GM10266 (cell line): ENCODE measurements at regions not wholly inside any gene's neighbourhood (a gene's known extent, or its start where the extent isn't known, plus 50 kb on each side); places are given as distances from the start of the nearest gene placed in this dataset.

Source experiments
- DNase-seq: peaks from one replicate; pipeline ENCODE4 v3.0.0; 2012; ENCODE audit errors: extremely low spot score
- TF ChIP-seq, protein P1 (sequence below): IDR thresholded peaks from 2 replicates; pipeline ENCODE4 v1.5.1; 2012; ENCODE audit warnings: mild to moderate bottlenecking, low read depth; ENCODE audit not compliant: control insufficient read depth, insufficient read depth; ENCODE audit errors: missing control alignments

DNA sequence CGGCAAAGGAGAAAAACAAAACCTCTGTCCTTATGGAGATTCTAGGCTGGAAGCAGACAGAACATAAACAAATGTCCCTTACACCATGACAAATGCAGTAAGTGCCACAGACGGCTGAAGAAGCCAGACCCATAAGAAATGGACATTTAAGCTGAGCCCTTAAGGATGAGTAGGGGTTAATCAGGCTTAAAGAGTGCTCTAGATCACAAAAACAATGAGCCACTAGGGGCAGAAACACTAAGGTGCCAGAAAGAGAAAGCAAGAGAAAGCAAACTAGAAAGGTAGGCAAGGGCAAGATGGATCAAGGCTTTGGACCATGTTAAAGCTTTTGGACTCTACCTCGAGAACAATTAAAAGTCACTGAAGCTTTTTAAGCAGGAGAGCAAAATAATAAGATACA, 326.9 kb upstream of the WWC1 start:
- TF ChIP-seq, protein P1, sequence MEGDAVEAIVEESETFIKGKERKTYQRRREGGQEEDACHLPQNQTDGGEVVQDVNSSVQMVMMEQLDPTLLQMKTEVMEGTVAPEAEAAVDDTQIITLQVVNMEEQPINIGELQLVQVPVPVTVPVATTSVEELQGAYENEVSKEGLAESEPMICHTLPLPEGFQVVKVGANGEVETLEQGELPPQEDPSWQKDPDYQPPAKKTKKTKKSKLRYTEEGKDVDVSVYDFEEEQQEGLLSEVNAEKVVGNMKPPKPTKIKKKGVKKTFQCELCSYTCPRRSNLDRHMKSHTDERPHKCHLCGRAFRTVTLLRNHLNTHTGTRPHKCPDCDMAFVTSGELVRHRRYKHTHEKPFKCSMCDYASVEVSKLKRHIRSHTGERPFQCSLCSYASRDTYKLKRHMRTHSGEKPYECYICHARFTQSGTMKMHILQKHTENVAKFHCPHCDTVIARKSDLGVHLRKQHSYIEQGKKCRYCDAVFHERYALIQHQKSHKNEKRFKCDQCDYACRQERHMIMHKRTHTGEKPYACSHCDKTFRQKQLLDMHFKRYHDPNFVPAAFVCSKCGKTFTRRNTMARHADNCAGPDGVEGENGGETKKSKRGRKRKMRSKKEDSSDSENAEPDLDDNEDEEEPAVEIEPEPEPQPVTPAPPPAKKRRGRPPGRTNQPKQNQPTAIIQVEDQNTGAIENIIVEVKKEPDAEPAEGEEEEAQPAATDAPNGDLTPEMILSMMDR, result peak; percentile 4
- DNase-seq, result no peak

DNA sequence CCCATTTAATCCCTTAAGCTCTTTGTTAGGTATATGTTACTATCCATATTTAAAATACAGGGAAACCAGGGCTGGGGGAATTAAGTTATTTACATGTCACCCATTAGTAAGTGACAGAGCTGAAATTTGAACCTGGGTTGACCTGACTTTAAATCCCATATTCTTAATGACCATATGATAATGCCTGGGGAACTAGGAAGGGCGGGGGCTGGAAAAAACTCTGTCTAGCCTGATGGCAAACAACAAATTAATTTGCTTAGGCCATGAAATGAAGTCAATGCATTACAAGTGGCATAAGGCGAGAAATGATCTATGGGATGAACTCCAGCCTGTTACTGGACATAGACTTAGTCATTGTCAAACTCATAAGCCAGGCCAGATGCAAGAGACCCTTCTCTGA, 325.7 kb upstream of the WWC1 start:
- TF ChIP-seq, protein P1, result no peak
- DNase-seq, result no peak

- TF ChIP-seq, protein P1, result no peak
- no peak for DNase-seq
Observed at GRCh38 chr5:167966979-167967378, 324.5 kb upstream of the WWC1 start.

DNA sequence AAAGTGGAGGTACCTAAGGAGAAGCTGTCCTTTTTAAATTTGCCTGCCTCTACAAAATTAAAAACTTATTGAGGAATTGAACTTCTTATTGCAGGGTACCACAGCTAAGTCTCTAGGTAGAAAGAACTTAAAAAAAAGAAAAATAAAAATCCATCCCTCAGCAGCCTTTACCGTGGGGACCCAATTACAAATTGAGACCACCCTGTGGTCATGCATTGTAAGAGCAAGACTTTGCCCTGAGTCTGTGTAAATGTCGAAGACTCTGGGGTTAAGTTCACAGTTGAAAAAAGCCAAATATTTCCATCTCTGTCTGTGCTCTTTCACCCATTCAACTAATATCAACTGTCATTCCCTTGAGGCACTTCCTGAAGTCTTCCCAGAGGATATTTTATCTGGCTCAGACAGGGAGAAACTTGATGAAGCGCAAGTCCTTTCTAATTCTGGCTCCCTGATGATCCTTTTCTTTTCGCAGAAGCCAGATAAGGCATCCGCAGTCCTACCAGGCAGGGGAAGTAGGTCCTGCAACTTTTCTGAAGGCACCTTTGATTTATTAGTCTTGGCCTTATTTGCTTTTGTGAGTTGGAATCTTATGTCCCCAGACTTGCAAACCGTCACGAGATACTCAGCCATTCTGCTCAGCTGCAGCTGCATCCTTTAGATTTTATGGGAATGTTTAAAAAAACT, 323.8 kb upstream of the WWC1 start:
- TF ChIP-seq, protein P1, result no peak
- no peak for DNase-seq

GRCh38 chr5:167968837-167969236, 322.6 kb upstream of the WWC1 start:
- TF ChIP-seq, protein P1, result no peak
- no peak for DNase-seq

- no peak for DNase-seq
- TF ChIP-seq, protein P1, result peak; percentile 4
Observed at GRCh38 chr5:167969998-167970397, 321.4 kb upstream of the WWC1 start.

DNA sequence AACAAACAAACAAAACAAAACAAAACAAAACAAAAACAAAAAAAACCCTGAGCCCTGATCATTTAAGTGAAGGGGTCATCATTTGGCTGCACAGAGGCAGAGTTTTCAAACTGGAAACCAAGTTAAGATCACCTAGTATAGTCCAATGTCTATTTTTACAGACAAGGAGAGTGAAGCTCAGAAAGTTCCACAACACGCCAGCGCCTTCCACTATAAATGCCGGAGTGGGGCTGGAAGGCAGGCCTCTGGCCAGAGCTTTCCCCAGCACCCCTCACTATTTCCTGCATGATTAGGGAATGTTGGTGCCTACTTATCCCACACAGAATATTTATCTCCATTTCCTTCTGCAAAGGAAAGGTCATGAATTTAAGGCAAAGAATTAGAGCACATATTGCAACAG, 319.7 kb upstream of the WWC1 start:
- no peak for DNase-seq
- TF ChIP-seq, protein P1, result no peak
